Psoas muscle (tissue), 7 donors: ENCODE measurements at regions not wholly inside any gene's neighbourhood (a gene's known extent, or its start where the extent isn't known, plus 50 kb on each side); places are given as distances from the start of the nearest gene placed in this dataset.

ENCODE experiments used
- ATAC-seq, 4 donors: fragments of 200-7000 bp; cut with Tn5 transposase; one replicate each; pipeline ENCODE4 v1.9.1; 2020; ENCODE audit warnings: moderate library complexity in 3 of 4, mild to moderate bottlenecking in 2 of 4
- DNase-seq, 2 donors: peaks; one replicate each; pipeline ENCODE4 v3.0.0-alpha.2; 2020
- H3K27ac ChIP-seq: fragments of 200-600 bp; one replicate; pipeline ENCODE4 v1.8.0; 2022
- H3K27me3 ChIP-seq, 3 donors: fragments of 200-600 bp in 1 of 3; one replicate each; pipeline versions ENCODE4 v1.6.1 to v1.8.0; 2013 to 2022; ENCODE audit warnings: low read length in 2 of 3, mild to moderate bottlenecking in 2 of 3, moderate library complexity in 1 of 3; ENCODE audit not compliant: insufficient read depth in 3 of 3
- H3K36me3 ChIP-seq, 2 donors: fragments of 200-600 bp in 1 of 2; one replicate each; pipeline versions ENCODE4 v1.6.1 to v1.8.0; 2013 to 2022; ENCODE audit warnings: low read depth in 1 of 2, mild to moderate bottlenecking in 1 of 2, moderate library complexity in 1 of 2; ENCODE audit not compliant: insufficient read depth in 1 of 2
- H3K4me1 ChIP-seq: fragments of 200-600 bp; one replicate; pipeline ENCODE4 v1.8.0; 2022
- H3K4me3 ChIP-seq: fragments of 200-600 bp; one replicate; pipeline ENCODE4 v1.8.0; 2022; ENCODE audit warnings: mild to moderate bottlenecking
- H3K9me3 ChIP-seq: fragments of 200-600 bp; one replicate; pipeline ENCODE4 v1.8.0; 2022
- WGBS, 3 donors: extraction: QIAGEN DNeasy Blood & Tissue Kit; methylation state at CpG; one replicate each; pipeline versions ENCODE4 v1.1.6 to v1.1.7; 2013; 5-methylcytosine and 5-hydroxymethylcytosine counted together
- intact Hi-C, 2 donors: fragments of 100-400 bp; cut with DNase I; formaldehyde crosslinking; loops; one replicate each; pipeline versions ENCODE4 v1.11.0 to v1.14.2; 2022
- TF ChIP-seq, protein P1 (sequence below): fragments of 200-600 bp; IDR thresholded peaks from one replicate; pipeline ENCODE4 v1.8.0; 2022; ENCODE audit warnings: antibody characterized with exemption
- donor health status: healthy with polysubstance abuse.
- donor health status: DM: no; HTN: no; CAD: no; lungs with moderate emphysema.
- donor health status: Bipolar disorder and iron deficiency.
- donor health status: healthy.
- donor health status: DM: yes; HTN: yes; CAD: no.
- donor health status: DM: no; HTN: no; CAD: no.
- donor health status: DM: yes; HTN: yes; CAD: no.

DNA sequence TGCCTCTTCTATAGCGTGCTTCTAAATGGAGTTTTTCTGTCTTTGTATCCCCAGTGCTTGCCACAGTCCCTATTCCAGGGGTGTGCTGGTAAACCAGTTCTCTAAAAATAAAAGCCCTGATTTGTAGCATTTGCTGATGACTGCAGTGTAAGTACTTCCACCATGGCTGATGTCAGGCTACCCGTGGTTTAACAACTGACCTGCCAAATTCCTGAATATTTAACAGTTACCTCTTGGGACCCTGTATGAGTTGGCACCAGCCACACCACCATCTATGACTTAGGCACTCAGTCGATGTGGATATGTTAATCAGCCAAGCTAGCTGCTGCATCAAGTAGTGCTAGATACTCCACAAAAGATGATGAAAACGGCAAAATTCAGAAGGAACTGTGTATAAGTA, 94.0 kb upstream of the MTNR1B start:
- H3K27me3 ChIP-seq, result no peaks in the 10 kb centered on the region
- H3K27ac ChIP-seq, result no peak overlapping the region
- ATAC-seq (no peak), DNase-seq (no peak)
- WGBS, 3 donors, result 74 to 77% (median 75%) methylated on average over 4 of the region's 4 CpGs
- no peaks in the 10 kb centered on the region for H3K4me1 ChIP-seq
- intact Hi-C loops, result no loop called here
- TF ChIP-seq, protein P1, sequence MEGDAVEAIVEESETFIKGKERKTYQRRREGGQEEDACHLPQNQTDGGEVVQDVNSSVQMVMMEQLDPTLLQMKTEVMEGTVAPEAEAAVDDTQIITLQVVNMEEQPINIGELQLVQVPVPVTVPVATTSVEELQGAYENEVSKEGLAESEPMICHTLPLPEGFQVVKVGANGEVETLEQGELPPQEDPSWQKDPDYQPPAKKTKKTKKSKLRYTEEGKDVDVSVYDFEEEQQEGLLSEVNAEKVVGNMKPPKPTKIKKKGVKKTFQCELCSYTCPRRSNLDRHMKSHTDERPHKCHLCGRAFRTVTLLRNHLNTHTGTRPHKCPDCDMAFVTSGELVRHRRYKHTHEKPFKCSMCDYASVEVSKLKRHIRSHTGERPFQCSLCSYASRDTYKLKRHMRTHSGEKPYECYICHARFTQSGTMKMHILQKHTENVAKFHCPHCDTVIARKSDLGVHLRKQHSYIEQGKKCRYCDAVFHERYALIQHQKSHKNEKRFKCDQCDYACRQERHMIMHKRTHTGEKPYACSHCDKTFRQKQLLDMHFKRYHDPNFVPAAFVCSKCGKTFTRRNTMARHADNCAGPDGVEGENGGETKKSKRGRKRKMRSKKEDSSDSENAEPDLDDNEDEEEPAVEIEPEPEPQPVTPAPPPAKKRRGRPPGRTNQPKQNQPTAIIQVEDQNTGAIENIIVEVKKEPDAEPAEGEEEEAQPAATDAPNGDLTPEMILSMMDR, result no peak
- no peak overlapping the region for H3K4me3 ChIP-seq
- H3K9me3 ChIP-seq, result no peaks in the 10 kb centered on the region
- H3K36me3 ChIP-seq, result no peaks in the 10 kb centered on the region

DNA sequence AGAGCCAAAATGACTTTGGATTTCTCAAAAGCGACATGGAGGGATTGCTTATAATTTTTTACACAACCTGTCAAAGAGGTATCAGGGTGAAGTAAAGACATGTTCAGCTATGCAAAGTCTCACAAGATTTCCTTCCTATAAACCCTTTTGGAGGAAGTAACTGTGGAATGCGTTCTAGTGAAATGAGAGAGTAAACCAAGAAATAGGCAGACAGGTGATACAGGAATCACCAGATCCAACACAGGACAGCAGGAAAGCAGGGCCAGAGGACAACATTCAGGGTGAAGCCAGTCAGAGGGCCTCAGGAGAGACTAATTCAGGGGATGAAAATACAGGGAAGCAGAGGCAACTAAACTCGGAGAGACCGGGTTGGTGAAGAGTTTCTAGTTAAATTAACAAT, 90.4 kb upstream of the MTNR1B start:
- DNase-seq (no peak), ATAC-seq (no peak)
- WGBS, 3 donors, result 74 to 87% (median 84%) methylated on average over 4 of the region's 4 CpGs
- Histone ChIP-seq H3K9me3 (no peaks in the 10 kb centered on the region), H3K36me3 (no peaks in the 10 kb centered on the region), H3K27me3 (no peaks in the 10 kb centered on the region), H3K27ac (no peak overlapping the region), H3K4me1 (no peaks in the 10 kb centered on the region), H3K4me3 (no peak overlapping the region)
- intact Hi-C loops, result no loop called here
- TF ChIP-seq, protein P1, result no peak

GRCh38 chr11:92880381-92880780, 89.1 kb upstream of the MTNR1B start:
- no peak overlapping the region for H3K27ac ChIP-seq
- H3K4me1 ChIP-seq, result no peaks in the 10 kb centered on the region
- H3K27me3 ChIP-seq, result no peaks in the 10 kb centered on the region
- 86 to 93% (median 87%) methylated on average over 3 of the region's 3 CpGs for WGBS, 3 donors
- TF ChIP-seq, protein P1, result no peak
- intact Hi-C loops, result no loop called here
- no peak overlapping the region for H3K4me3 ChIP-seq
- no peaks in the 10 kb centered on the region for H3K9me3 ChIP-seq
- H3K36me3 ChIP-seq, result no peaks in the 10 kb centered on the region
- DNase-seq (no peak), ATAC-seq (no peak)

DNA sequence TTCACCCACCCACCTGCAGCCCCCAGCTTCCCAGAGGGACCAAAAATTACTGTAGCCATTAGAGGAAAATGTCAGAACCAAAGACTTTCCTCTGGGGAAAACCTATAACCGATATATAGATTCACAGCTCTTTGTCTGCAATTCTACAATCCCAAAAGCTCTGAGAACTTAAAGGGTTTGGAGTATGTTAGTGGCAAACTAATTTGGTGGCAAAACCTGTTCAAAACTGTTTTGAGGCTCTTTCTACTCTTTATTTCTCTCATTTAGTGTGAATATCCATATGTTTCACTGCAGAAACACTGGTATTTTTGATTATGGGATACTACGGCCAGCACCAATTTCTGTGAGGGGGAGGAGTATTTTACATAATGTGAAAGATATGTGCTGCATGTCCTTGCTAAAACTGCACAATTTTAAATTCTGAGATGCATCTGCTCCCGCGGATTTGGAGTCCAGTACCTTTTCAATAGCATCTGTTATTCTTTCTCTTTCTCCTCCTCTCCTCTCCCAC, 87.5 kb upstream of the MTNR1B start:
- no peak overlapping the region for H3K27ac ChIP-seq
- H3K4me3 ChIP-seq, result no peak overlapping the region
- no peak for ATAC-seq
- TF ChIP-seq, protein P1, result no peak
- H3K36me3 ChIP-seq, result no peaks in the 10 kb centered on the region
- intact Hi-C loops, result no loop called here
- no peaks in the 10 kb centered on the region for H3K9me3 ChIP-seq
- no peaks in the 10 kb centered on the region for H3K4me1 ChIP-seq
- DNase-seq, result no peak
- 85 to 90% (median 89%) methylated on average over 4 of the region's 4 CpGs for WGBS, 3 donors
- H3K27me3 ChIP-seq, result no peaks in the 10 kb centered on the region
